HG02884 (cell line): ENCODE measurements at regions not wholly inside any gene's neighbourhood (a gene's known extent, or its start where the extent isn't known, plus 50 kb on each side); places are given as distances from the start of the nearest gene placed in this dataset.
A peak's percentile ranks its signal among the peaks of the same experiment; 100 is the strongest.
"Not testable (repeated sequence)": the region's sequence is repeated elsewhere in the genome, so short reads cannot be mapped to it uniquely, and the experiment has no call there.

Experiments used
- ATAC-seq: cut with Tn5 transposase; IDR thresholded peaks from one replicate; pipeline ENCODE4 v1.9.1; 2021; ENCODE audit warnings: mild to moderate bottlenecking, moderate library complexity; ENCODE audit not compliant: unreplicated experiment

GRCh38 chr2:58475756-58476155 lies 234.6 kb upstream of the FANCL start:
- ATAC-seq, result no peak

DNA sequence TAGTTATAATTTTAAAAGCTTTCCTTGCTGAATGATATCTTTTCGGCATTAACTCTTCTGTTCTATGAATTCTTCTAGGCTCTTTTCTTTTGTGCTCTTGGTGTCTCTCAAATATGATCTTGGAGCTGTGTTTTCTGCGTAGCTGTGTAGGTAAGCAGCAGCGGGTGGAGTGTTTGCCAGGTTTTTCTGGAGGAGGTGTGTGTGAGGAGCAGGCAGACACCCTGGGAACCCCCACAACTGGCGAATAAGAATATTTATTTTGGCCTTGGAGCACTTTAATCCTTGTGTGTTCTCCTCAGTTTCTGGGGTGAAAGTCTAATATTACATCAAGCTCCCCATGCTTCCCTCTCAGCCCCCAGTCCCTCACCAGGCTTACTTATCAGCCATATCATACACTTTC lies 232.0 kb upstream of the FANCL start:
- ATAC-seq, result no peak

- peak; percentile 66 for ATAC-seq
These were observed 225.7 kb upstream of the FANCL start for GRCh38 chr2:58466804-58467203.

DNA sequence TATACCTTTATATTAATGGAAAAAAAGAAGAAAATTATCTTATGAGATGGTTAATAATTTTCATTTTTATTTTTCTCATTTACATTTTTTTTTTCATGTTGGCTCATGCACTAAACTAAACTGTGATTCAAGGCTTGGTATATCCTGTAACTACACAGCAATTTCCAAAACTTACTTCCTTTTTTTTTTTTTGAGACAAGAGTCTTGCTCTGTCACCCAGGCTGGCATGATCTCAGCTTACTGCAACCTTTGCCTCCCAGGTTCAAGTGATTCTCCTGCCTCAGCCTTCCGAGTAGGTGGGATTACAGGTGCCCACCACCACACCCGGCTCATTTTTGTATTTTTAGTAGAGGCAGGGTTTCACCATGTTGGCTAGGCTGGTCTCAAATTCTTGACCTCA lies 224.9 kb upstream of the FANCL start:
- ATAC-seq, result not testable (repeated sequence)

DNA sequence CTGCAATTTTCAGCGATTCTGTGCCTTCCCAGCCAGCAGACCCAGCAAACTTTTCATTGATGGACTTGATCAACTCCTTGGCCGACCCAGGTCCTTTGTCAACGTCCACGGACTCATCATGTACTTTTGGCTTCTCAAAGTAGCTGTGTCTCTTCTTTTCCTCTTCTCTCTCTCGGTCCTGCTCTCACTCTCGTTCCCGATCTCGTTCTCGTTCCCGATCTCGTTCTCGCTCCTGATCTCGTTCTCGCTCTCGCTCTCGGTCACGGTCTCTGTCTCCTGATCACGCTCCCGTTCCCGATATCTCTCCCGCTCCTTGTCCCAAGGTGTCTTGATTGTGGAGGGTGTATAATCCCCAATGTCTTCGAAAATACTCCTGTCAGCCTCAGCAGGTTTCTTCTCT lies 219.5 kb upstream of the FANCL start:
- no peak for ATAC-seq

DNA sequence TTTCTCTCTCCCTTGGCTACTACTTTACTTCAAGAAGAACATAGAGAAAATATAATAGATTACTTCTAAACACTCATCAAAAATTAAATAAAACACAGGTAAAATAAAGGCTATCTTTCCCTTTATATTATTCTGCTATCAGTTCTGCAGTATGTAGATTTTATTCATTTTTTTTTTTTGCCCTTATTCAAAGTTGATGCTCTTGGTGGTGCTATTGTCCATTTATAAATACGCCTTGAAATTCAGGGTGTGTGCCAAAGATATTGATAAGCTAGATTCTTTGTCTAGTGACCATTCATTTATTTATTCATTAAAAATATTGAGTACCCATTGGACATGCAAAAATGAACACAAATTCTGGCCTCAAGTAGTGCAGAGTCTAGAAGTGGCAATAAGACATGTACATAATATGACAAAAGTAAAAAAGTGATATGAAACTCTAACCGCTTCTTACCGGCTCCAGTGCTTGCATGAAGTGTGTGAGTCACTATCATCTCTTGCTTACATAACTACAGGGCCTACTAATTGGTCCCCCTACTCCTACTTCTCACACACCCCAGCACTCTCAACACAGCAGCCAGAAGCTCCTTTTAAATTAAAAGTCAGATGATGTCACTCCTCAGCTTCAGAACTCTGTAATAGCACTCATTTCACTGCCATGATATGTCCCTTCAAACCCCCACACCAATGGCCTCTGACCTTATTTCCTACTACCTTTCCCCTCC lies 208.3 kb upstream of the FANCL start:
- ATAC-seq, result peak; percentile 91

GRCh38 chr2:58448845-58449244 lies 207.7 kb upstream of the FANCL start:
- no peak for ATAC-seq

DNA sequence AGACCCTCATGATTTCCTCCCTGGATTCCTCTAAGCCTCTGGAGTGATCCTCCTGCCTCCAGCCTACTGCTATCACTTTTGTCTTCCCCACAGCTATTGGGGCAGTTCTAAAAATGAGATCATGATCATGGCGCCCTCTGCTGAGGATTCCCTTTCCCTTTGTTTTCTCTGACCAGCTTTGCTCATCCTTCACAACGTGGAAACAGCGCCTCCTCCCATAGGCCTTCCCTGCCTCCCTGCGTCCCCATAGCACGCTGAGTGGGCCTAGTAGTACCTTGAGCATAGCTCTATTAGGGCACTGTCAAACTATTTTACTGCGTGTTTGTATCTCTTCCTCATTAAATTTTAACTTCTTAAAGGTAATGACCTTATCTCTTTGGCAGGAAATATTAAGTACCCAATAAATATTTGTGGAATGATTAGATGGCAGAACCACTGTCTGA lies 207.0 kb upstream of the FANCL start:
- peak; percentile 42 for ATAC-seq

DNA sequence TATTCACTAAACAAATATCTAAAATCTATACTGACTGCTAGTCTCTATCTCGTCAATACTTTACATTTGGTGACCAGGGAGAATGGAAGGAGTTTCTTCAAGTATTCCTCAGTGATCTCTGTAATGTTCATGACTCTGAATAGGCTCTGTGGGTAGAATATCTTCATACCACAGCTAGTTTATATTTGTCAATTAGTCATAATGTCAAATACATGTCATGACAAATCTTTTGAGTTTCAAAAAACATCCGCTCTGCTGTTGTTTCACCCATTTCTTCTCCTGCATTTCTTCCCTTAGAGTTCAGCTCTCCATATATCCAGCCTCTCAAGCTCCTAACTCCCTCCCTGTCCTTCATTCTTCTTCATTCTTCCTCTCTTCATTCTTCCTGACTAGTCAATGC lies 206.5 kb upstream of the FANCL start:
- no peak for ATAC-seq

- ATAC-seq, result no peak
These were observed 200.5 kb upstream of the FANCL start for GRCh38 chr2:58441643-58442042.

DNA sequence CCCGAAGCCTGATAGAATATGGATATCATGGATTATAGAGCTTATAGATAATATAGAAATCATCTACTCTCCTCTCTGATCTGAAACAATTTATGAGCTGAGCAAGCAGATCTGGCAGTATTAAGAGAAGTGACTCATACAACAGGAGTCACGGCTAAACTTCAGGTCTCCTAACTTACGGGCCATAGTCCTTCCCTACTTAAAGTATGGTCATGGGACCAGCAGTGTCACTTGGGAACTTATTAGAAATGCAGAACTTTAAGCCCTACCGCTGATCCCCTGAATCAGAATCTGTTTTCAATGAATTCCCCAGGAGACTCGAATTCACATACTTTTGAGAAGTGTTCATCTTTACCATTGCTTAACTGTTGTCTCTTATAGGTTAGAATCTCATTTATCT lies 195.7 kb upstream of the FANCL start:
- ATAC-seq, result no peak

DNA sequence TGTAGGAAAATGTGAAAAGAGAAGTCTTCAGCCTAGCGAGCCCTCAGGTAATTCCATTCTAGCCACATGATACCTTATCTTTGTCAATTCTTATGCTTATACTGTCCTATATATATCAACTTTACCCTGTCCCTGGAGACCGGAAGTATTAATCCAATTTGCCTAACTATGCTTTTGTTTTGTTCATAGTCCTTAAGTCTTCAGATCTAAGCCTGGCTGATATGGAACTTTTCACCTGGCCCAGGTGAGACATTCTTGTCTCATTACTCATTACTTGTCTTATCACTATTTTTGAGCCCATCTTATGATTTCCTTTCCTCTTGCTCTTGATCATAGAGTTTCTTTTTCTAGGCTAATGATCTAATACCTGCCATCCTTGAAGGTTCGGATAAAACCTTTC lies 194.1 kb upstream of the FANCL start:
- ATAC-seq, result no peak

DNA sequence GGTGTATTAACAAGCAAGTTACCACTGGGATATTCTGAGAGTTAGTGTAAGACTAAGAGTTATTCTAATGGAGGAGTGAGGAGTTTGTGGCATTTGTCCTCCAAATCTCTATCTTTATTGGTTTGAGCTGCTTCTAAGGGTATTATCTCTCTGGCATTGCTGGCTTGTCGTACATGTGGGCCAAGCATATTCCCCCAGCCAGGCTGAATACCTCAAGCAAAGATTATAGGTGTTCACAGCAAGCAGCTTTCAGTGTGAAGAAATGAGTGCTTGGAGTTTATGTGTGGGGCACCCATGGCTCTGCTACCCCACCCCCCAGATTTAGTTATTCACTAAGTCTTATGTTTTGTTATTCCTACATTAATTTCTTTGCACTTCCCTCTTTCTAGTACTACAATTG lies 193.6 kb upstream of the FANCL start:
- no peak for ATAC-seq

- no peak for ATAC-seq
These were observed 191.5 kb upstream of the FANCL start for GRCh38 chr2:58432491-58433170.

GRCh38 chr2:58429014-58429875 lies 188.1 kb upstream of the FANCL start:
- ATAC-seq, result no peak

GRCh38 chr2:58428096-58429013 lies 187.2 kb upstream of the FANCL start:
- ATAC-seq, result peak; percentile 54

- ATAC-seq, result no peak
These were observed 186.5 kb upstream of the FANCL start for GRCh38 chr2:58427572-58428095.

GRCh38 chr2:58425368-58425767 lies 184.2 kb upstream of the FANCL start:
- ATAC-seq, result no peak

GRCh38 chr2:58419983-58420382 lies 178.9 kb upstream of the FANCL start:
- no peak for ATAC-seq

DNA sequence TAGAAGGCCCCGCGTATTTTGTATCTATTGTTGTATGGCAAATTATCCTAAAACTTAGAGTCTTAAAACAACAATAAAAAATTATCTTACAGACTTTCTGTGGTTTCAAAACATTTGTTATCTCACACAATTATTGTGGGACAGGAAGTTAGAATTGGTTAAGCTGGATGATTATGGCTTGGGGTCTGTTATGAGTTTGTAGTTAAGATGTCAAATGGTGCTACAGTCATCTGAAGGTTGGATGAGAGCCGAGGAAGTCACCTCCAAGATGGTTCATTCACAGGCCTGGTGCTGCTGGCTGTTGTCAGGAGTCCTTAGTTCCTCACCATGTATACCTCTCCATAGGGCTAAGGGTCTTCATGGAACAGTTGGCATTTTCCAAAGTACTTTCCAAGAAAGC lies 175.6 kb upstream of the FANCL start:
- ATAC-seq, result no peak
